ENCODE measurements at regions not wholly inside any gene's neighbourhood (a gene's known extent, or its start where the extent isn't known, plus 50 kb on each side); places are given as distances from the start of the nearest gene placed in this dataset.

GRCh38 chr6:170224694-170225660, 65.9 kb downstream of the DLL1 start:
- TF ChIP-seq CTCF (conservative IDR thresholded peaks at IDR 0.05) (no peak), ZFX (IDR thresholded peaks at IDR 0.05) (no peak)

Measured in C4-2B (cell line).